Epithelial cell of proximal tubule (primary cell): ENCODE measurements at regions not wholly inside any gene's neighbourhood (a gene's known extent, or its start where the extent isn't known, plus 50 kb on each side); places are given as distances from the start of the nearest gene placed in this dataset.

Experiments used
- DNase-seq: peaks from one replicate; pipeline ENCODE4 v3.0.0-alpha.2; 2011; ENCODE audit warnings: low read depth
- H3K4me3 ChIP-seq: 2 replicates; pipeline ENCODE4 v1.5.1; 2011; ENCODE audit warnings: low read depth, mild to moderate bottlenecking, low read length
- CTCF ChIP-seq: conservative IDR thresholded peaks from 2 replicates; pipeline ENCODE4 v1.5.1; 2012; ENCODE audit warnings: low read depth, mild to moderate bottlenecking, low read length

GRCh38 chr9:107102011-107102410 lies 181.1 kb upstream of the RAD23B start:
- DNase-seq: no peak
- no peak for TF ChIP-seq CTCF
- H3K4me3 ChIP-seq: no peak overlapping the region

- TF ChIP-seq CTCF: no peak
- H3K4me3 ChIP-seq: no peak overlapping the region
- DNase-seq: no peak
Measured at GRCh38 chr9:107103621-107104020, 179.5 kb upstream of the RAD23B start.

- no peak for TF ChIP-seq CTCF
- no peak overlapping the region for H3K4me3 ChIP-seq
- DNase-seq: no peak
Measured at GRCh38 chr9:107105784-107106183, 177.3 kb upstream of the RAD23B start.

- H3K4me3 ChIP-seq: no peak overlapping the region
- no peak for DNase-seq
- TF ChIP-seq CTCF: no peak
Measured at GRCh38 chr9:107106416-107106815, 176.7 kb upstream of the RAD23B start.

- DNase-seq: no peak
- no peak overlapping the region for H3K4me3 ChIP-seq
- no peak for TF ChIP-seq CTCF
Measured at GRCh38 chr9:107108342-107109130, 174.5 kb upstream of the RAD23B start.

GRCh38 chr9:107109324-107109723 lies 173.8 kb upstream of the RAD23B start:
- no peak for TF ChIP-seq CTCF
- DNase-seq: no peak
- H3K4me3 ChIP-seq: no peak overlapping the region

GRCh38 chr9:107110153-107110552 lies 172.9 kb upstream of the RAD23B start:
- DNase-seq: no peak
- no peak overlapping the region for H3K4me3 ChIP-seq
- TF ChIP-seq CTCF: no peak
